A673 (cell line): ENCODE measurements at regions not wholly inside any gene's neighbourhood (a gene's known extent, or its start where the extent isn't known, plus 50 kb on each side); places are given as distances from the start of the nearest gene placed in this dataset.

ENCODE experiments used
- CTCF ChIP-seq: fragments of 300-800, 200-600 bp; sonication (generic); conservative IDR thresholded peaks from 2 replicates; pipeline ENCODE4 v1.5.1; 2017; ENCODE audit warnings: low read depth, mild to moderate bottlenecking, antibody characterized with exemption, low read length, moderate library complexity, mixed read lengths
- EZH2 ChIP-seq: fragments of 200-600 bp; sonication (generic); IDR thresholded peaks from 2 replicates; pipeline ENCODE4 v1.6.1; 2017; ENCODE audit warnings: borderline replicate concordance, low read depth, mild to moderate bottlenecking, mixed read lengths, antibody characterized with exemption, low read length; ENCODE audit not compliant: poor library complexity, severe bottlenecking

- TF ChIP-seq CTCF = no peak
- TF ChIP-seq EZH2 = no peak
These were observed 116.0 kb downstream of the BUB3 start for GRCh38 chr10:123270221-123270620.
